ENCODE measurements at regions not wholly inside any gene's neighbourhood (a gene's known extent, or its start where the extent isn't known, plus 50 kb on each side); places are given as distances from the start of the nearest gene placed in this dataset.

DNA sequence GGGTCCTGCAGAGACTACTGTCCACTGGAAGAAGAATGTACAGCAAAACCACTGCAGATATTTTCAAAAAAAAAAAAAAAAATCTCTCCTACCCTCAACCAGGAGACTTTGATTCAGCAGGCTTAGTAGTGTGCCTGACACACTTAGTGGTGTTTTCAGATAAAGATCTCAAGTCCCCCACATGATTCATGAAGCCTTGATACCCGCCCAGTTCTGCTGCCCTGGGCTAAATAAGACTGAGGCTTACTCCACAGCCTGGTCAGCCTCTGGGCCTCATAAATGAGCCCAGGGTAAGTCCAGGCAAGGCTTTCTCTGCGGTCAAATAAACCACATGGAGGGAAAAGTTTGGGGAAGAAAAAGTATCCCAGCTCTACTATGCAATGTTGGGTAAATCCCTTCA lies 222.1 kb upstream of the ARID1B start:
- TF ChIP-seq GATA2 (IDR thresholded peaks at IDR 0.05; ENCODE audit: low read depth, low read length) (no peak), GATA3 (IDR thresholded peaks at IDR 0.05; ENCODE audit: low read depth, low read length) (no peak)
